Keratinocyte (primary cell): ENCODE measurements at regions not wholly inside any gene's neighbourhood (a gene's known extent, or its start where the extent isn't known, plus 50 kb on each side); places are given as distances from the start of the nearest gene placed in this dataset.

Source experiments
- DNase-seq: peaks from one replicate; pipeline ENCODE4 v3.0.0-alpha.2; 2011; ENCODE audit warnings: low read depth, missing footprints, low spot score
- FAIRE-seq: peaks from 2 replicates; lab custom pipeline; 2011; peaks lifted over from hg19 to GRCh38; lab: Jason Lieb, UNC
- H2AFZ ChIP-seq: 2 replicates; pipeline ENCODE4 v1.6.0; 2012; ENCODE audit warnings: low read length, control low read depth, inconsistent platforms; ENCODE audit not compliant: control insufficient read depth
- H3K27ac ChIP-seq: 2 replicates; pipeline ENCODE4 v1.5.1; 2011; ENCODE audit warnings: low read length; ENCODE audit not compliant: control insufficient read depth, insufficient read depth
- H3K27me3 ChIP-seq: 3 replicates; pipeline ENCODE4 v1.6.0; 2011; ENCODE audit warnings: low read length; ENCODE audit not compliant: control insufficient read depth, insufficient read depth; ENCODE audit errors: extremely low read depth
- H3K36me3 ChIP-seq, 2 experiments: 2 replicates in 1 of 2; 3 replicates in 1 of 2; pipeline ENCODE4 v1.5.1; 2011; ENCODE audit warnings: low read length in 2 of 2, mild to moderate bottlenecking in 1 of 2; ENCODE audit not compliant: control insufficient read depth in 2 of 2, insufficient read depth in 2 of 2; ENCODE audit errors: extremely low read depth in 1 of 2
- H3K4me1 ChIP-seq: 3 replicates; pipeline ENCODE4 v1.5.1; 2011; ENCODE audit warnings: low read length; ENCODE audit not compliant: control insufficient read depth, insufficient read depth; ENCODE audit errors: extremely low read depth
- H3K4me2 ChIP-seq: 3 replicates; pipeline ENCODE4 v1.6.0; 2011; ENCODE audit warnings: low read depth, low read length; ENCODE audit not compliant: control insufficient read depth, insufficient read depth; ENCODE audit errors: extremely low read depth
- H3K4me3 ChIP-seq, 3 experiments: fragments of 200-600 bp in 1 of 3; sonication (generic) in 1 of 3; 2 replicates in 2 of 3; 3 replicates in 1 of 3; pipeline ENCODE4 v1.5.1; 2011 to 2016; ENCODE audit warnings: low read length in 3 of 3, mild to moderate bottlenecking in 3 of 3, control low read depth in 2 of 3, inconsistent platforms in 1 of 3, low read depth in 1 of 3, mixed read lengths in 1 of 3, mixed run types in 1 of 3, moderate library complexity in 1 of 3; ENCODE audit not compliant: control insufficient read depth in 2 of 3, insufficient read depth in 2 of 3; ENCODE audit errors: extremely low read depth in 1 of 3
- H3K79me2 ChIP-seq: 2 replicates; pipeline ENCODE4 v1.6.0; 2012; ENCODE audit warnings: low read length; ENCODE audit not compliant: control insufficient read depth, insufficient read depth
- H3K9ac ChIP-seq: 3 replicates; pipeline ENCODE4 v1.6.0; 2011; ENCODE audit warnings: low read length; ENCODE audit not compliant: control insufficient read depth, insufficient read depth; ENCODE audit errors: extremely low read depth
- H3K9me1 ChIP-seq: 3 replicates; pipeline ENCODE4 v1.6.0; 2011; ENCODE audit warnings: low read length; ENCODE audit not compliant: control insufficient read depth, insufficient read depth; ENCODE audit errors: extremely low read depth
- H3K9me3 ChIP-seq: 2 replicates; pipeline ENCODE4 v1.5.1; 2012; ENCODE audit warnings: low read depth, low read length; ENCODE audit not compliant: control insufficient read depth
- H4K20me1 ChIP-seq: 3 replicates; pipeline ENCODE4 v1.6.0; 2011; ENCODE audit warnings: low read length; ENCODE audit not compliant: control insufficient read depth, insufficient read depth; ENCODE audit errors: extremely low read depth
- CTCF ChIP-seq, 3 experiments: IDR thresholded peaks in 1 of 3; conservative IDR thresholded peaks in 1 of 3; optimal IDR thresholded peaks in 1 of 3; 2 replicates in 2 of 3; 3 replicates in 1 of 3; pipeline versions ENCODE3 to v1.5.1; 2011; ENCODE audit warnings: low read length in 3 of 3, mild to moderate bottlenecking in 3 of 3, moderate library complexity in 2 of 3, control low read depth in 1 of 3, inconsistent platforms in 1 of 3; ENCODE audit not compliant: insufficient read depth in 2 of 3; ENCODE audit errors: extremely low read depth in 1 of 3
- EZH2 ChIP-seq: IDR thresholded peaks from one replicate; pipeline ENCODE4 v1.6.1; 2012; ENCODE audit warnings: inconsistent platforms, mild to moderate bottlenecking, low read length, moderate library complexity
- dilution Hi-C: fragments of 300-500 bp; cut with MboI; formaldehyde crosslinking; loops from one replicate; pipeline ENCODE4 v1.7.0; 2020; ENCODE audit warnings: low sequenced_read_pairs; ENCODE audit not compliant: extremely low pct_ligation_motif_present

GRCh38 chr2:34403512-34403911, 804.4 kb upstream of the FAM98A start:
- H4K20me1 ChIP-seq: no peaks in the 10 kb centered on the region
- no peaks in the 10 kb centered on the region for H3K79me2 ChIP-seq
- no peaks in the 10 kb centered on the region for H3K27me3 ChIP-seq
- no peaks in the 10 kb centered on the region for H3K4me1 ChIP-seq
- no peaks in the 10 kb centered on the region for H3K36me3 ChIP-seq
- H3K4me3 ChIP-seq: no peak overlapping the region
- DNase-seq (no peak), FAIRE-seq (no peak)
- no peak overlapping the region for H3K4me2 ChIP-seq
- H2AFZ ChIP-seq: no peak overlapping the region
- H3K27ac ChIP-seq: no peak overlapping the region
- dilution Hi-C loops: no loop called here
- no peaks in the 10 kb centered on the region for H3K9me3 ChIP-seq
- no peaks in the 10 kb centered on the region for H3K9me1 ChIP-seq
- no peak for TF ChIP-seq CTCF (optimal IDR thresholded peaks at IDR 0.05 in 1 of 3, IDR thresholded peaks at IDR 0.05 in 1 of 3, conservative IDR thresholded peaks at IDR 0.05 in 1 of 3; ENCODE audit: extremely low read depth in 1 of 3, insufficient read depth in 2 of 3, low read length in 3 of 3)
- TF ChIP-seq EZH2: no peak
- H3K9ac ChIP-seq: no peak overlapping the region

DNA sequence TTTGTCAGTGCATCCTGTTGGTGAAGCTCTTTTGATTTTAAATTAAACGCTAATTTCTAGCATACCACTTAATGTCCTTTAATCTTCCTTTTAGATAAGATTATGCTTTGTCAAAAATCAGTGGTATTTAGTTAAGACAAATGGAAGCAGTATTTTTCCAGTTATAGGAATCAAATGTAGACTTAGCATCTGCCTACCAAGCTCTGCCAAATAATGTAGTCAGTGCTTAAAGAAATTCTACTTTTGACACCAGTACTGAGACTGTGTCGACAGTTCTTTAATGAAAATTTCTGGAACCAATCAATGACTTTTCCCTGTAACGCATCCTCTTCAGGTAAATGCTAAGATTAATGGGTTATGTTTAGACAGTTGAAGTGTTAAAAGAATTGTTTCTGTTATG, 803.3 kb upstream of the FAM98A start:
- Histone ChIP-seq H4K20me1 (no peaks in the 10 kb centered on the region), H3K9ac (no peak overlapping the region), H3K9me1 (no peaks in the 10 kb centered on the region), H3K27me3 (no peaks in the 10 kb centered on the region), H3K4me2 (no peak overlapping the region), H2AFZ (no peak overlapping the region), H3K4me3 (no peak overlapping the region), H3K4me1 (no peaks in the 10 kb centered on the region), H3K27ac (no peak overlapping the region), H3K79me2 (no peaks in the 10 kb centered on the region), H3K9me3 (no peaks in the 10 kb centered on the region), H3K36me3 (no peaks in the 10 kb centered on the region)
- dilution Hi-C loops: no loop called here
- no peak for FAIRE-seq
- no peak for TF ChIP-seq CTCF (optimal IDR thresholded peaks at IDR 0.05 in 1 of 3, IDR thresholded peaks at IDR 0.05 in 1 of 3, conservative IDR thresholded peaks at IDR 0.05 in 1 of 3; ENCODE audit: extremely low read depth in 1 of 3, insufficient read depth in 2 of 3, low read length in 3 of 3)
- no peak for TF ChIP-seq EZH2
- DNase-seq: no peak
